Osteoblast (primary cell): ENCODE measurements at regions not wholly inside any gene's neighbourhood (a gene's known extent, or its start where the extent isn't known, plus 50 kb on each side); places are given as distances from the start of the nearest gene placed in this dataset.

Experiments used
- DNase-seq: peaks from one replicate; pipeline ENCODE4 v3.0.0; 2011; ENCODE audit warnings: low spot score, mixed read lengths; ENCODE audit not compliant: insufficient read length; ENCODE audit errors: missing footprints
- H2AFZ ChIP-seq: 2 replicates; pipeline ENCODE4 v1.6.0; 2011; ENCODE audit warnings: mild to moderate bottlenecking, low read length
- H3K27ac ChIP-seq: 2 replicates; pipeline ENCODE4 v1.5.1; 2011; ENCODE audit warnings: mild to moderate bottlenecking, low read depth, low read length, moderate library complexity
- H3K27me3 ChIP-seq: 2 replicates; pipeline ENCODE4 v1.6.0; 2012; ENCODE audit warnings: mild to moderate bottlenecking, control low read depth, inconsistent platforms, low read length, moderate library complexity; ENCODE audit not compliant: insufficient read depth
- H3K36me3 ChIP-seq: 2 replicates; pipeline ENCODE4 v1.5.1; 2011; ENCODE audit warnings: mild to moderate bottlenecking, low read length, control low read depth, moderate library complexity; ENCODE audit not compliant: insufficient read depth
- H3K4me1 ChIP-seq: 2 replicates; pipeline ENCODE4 v1.5.1; 2011; ENCODE audit warnings: mild to moderate bottlenecking, low read length, control low read depth, moderate library complexity; ENCODE audit not compliant: insufficient read depth
- H3K4me2 ChIP-seq: 2 replicates; pipeline ENCODE4 v1.6.0; 2011; ENCODE audit warnings: mild to moderate bottlenecking, low read length; ENCODE audit not compliant: insufficient read depth
- H3K4me3 ChIP-seq: fragments of 200-600 bp; sonication (generic); 3 replicates; pipeline ENCODE4 v1.5.1; 2012; ENCODE audit warnings: mild to moderate bottlenecking, low read length, inconsistent platforms; ENCODE audit not compliant: insufficient read depth
- H3K79me2 ChIP-seq: 2 replicates; pipeline ENCODE4 v1.6.0; 2012; ENCODE audit warnings: mild to moderate bottlenecking, low read length, control low read depth, inconsistent platforms; ENCODE audit not compliant: insufficient read depth
- H3K9me3 ChIP-seq: 2 replicates; pipeline ENCODE4 v1.5.1; 2011; ENCODE audit warnings: low read depth, low read length, control low read depth
- H4K20me1 ChIP-seq: 2 replicates; pipeline ENCODE4 v1.6.0; 2012; ENCODE audit warnings: mild to moderate bottlenecking, low read length, control low read depth; ENCODE audit not compliant: insufficient read depth
- TF ChIP-seq, protein P1 (sequence below): IDR thresholded peaks from 2 replicates; pipeline ENCODE4 v1.5.1; 2011; ENCODE audit warnings: mild to moderate bottlenecking, low read depth, low read length, moderate library complexity; ENCODE audit errors: extremely low read depth

DNA sequence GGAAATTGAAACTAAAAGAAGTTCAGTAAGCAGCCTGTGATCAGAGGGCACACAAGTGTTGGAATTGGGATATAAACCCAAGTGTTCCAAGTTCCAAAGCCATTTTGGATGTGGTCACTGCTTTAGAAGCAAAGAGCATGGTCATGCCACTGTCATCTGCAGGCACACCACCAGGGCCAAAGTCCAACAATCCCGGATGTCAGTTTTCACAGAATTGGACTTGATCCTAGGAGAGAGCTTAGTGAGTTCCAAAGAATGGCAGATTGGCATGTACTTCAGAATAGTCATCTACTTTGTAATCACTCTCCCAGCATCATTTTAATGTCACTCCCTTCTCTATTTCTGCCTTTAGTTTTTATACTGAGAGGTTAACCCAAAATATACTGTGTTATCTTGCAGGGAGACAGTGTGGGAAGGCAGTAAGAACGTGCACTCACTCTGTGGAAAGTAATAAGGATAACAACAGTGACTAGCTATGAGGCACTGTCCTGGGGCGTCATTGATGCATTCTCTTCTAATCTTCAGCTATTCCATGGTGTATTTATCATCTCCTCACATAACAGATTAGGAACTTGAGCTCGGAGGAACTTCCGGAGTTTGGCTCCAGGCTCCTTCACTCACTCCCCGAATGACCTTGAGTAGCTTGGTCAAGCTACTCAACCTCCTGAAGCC, 388.0 kb downstream of the ACTL7B start:
- Histone ChIP-seq H3K4me3 (no peak overlapping the region), H3K4me2 (peak overlapping the region; percentile 55)

DNA sequence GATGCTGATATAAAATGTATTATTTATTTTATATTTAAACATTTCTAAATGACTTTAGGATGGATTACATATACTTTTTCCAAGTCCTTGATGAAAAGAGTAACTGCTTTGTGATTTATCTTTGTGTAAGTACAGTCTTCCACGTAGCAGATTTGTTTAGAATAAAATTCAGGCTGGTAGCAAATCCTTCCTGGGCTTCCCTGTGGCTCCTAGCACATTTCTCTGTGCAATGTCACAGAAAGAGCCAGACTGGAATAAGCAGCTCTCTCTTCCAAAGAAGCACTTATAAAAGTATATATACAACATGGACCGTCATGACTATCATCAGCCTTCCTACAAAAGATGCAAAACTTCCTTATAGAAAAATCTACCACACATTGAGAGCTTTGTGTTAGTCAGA, 388.6 kb downstream of the ACTL7B start:
- peaks cover 42% of the 10 kb centered on the region for H3K4me1 ChIP-seq
- no peaks in the 10 kb centered on the region for H3K27me3 ChIP-seq
- peak overlapping the region; percentile 55 for H3K4me2 ChIP-seq

More for the DNA sequence above, 388.0 kb downstream of the ACTL7B start:
- H3K27me3 ChIP-seq = no peaks in the 10 kb centered on the region
- no peaks in the 10 kb centered on the region for H3K9me3 ChIP-seq
- no peak for DNase-seq
- no peak overlapping the region for H2AFZ ChIP-seq
- no peaks in the 10 kb centered on the region for H3K79me2 ChIP-seq
- no peaks in the 10 kb centered on the region for H3K36me3 ChIP-seq
- peaks cover 43% of the 10 kb centered on the region for H3K4me1 ChIP-seq
- no peaks in the 10 kb centered on the region for H4K20me1 ChIP-seq
- peak overlapping the region; percentile 80 for H3K27ac ChIP-seq
- TF ChIP-seq, protein P1, sequence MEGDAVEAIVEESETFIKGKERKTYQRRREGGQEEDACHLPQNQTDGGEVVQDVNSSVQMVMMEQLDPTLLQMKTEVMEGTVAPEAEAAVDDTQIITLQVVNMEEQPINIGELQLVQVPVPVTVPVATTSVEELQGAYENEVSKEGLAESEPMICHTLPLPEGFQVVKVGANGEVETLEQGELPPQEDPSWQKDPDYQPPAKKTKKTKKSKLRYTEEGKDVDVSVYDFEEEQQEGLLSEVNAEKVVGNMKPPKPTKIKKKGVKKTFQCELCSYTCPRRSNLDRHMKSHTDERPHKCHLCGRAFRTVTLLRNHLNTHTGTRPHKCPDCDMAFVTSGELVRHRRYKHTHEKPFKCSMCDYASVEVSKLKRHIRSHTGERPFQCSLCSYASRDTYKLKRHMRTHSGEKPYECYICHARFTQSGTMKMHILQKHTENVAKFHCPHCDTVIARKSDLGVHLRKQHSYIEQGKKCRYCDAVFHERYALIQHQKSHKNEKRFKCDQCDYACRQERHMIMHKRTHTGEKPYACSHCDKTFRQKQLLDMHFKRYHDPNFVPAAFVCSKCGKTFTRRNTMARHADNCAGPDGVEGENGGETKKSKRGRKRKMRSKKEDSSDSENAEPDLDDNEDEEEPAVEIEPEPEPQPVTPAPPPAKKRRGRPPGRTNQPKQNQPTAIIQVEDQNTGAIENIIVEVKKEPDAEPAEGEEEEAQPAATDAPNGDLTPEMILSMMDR = no peak

DNA sequence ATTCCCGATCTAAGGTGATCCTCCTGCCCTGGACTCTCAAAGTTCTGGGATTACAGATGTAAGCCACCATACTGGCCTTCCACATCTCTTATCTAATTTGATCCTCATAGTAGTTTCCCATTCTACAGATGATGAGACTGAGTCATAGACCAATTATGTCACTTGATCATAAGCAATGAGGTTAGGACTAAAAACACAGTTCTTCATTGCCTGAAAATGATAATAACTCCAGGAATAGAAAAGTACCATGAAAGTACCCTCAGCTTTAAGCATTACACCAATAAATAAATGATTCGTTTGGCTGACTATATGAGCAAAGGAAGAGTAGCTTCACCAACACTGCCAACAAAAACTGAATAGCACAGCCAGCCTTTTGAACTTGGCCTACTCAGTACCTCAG, 389.5 kb downstream of the ACTL7B start:
- H3K36me3 ChIP-seq = no peaks in the 10 kb centered on the region
- H3K9me3 ChIP-seq = no peaks in the 10 kb centered on the region
- H3K4me2 ChIP-seq = no peak overlapping the region
- TF ChIP-seq, protein P1 = no peak
- DNase-seq = no peak
- H2AFZ ChIP-seq = no peak overlapping the region
- no peak overlapping the region for H3K4me3 ChIP-seq
- H3K4me1 ChIP-seq = peaks cover 42% of the 10 kb centered on the region
- no peaks in the 10 kb centered on the region for H3K79me2 ChIP-seq
- no peaks in the 10 kb centered on the region for H3K27me3 ChIP-seq
- no peaks in the 10 kb centered on the region for H4K20me1 ChIP-seq
- peak overlapping the region; percentile 80 for H3K27ac ChIP-seq

More for the DNA sequence above, 388.6 kb downstream of the ACTL7B start:
- Histone ChIP-seq H4K20me1 (no peaks in the 10 kb centered on the region), H3K4me3 (no peak overlapping the region), H2AFZ (no peak overlapping the region), H3K27ac (peak overlapping the region; percentile 80), H3K36me3 (no peaks in the 10 kb centered on the region), H3K9me3 (no peaks in the 10 kb centered on the region), H3K79me2 (no peaks in the 10 kb centered on the region)
- DNase-seq = no peak
- TF ChIP-seq, protein P1 = no peak

DNA sequence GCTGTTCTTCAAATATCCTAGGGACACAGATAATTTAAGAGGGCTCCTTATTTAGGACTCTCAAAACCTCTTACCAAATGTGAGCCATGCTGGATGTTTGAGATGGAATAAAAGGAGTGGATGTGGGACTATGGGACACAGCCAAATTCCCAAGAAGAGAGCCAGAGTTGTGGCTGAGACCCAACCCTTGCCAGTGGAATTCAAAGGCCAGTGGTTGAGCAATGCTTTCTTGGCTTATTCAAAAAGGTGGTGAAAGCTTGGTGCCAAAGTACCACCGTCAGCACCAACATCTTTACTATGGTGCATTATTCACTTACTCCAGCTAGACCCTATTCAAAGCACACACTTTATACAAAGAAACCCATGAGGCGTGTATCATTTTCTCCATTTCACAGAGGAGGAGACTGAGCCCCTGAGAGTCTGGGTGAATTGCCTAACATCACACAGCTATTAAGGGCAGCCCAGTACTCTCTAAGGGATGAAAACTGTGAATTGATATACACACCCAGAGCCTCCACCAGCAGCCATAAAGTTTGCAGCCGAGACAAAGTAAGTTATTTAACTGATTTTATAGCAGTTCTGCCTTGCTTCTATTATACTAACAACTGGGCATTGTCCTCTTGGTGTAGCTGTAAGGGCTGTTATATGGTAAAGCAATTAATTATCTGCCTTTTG, 391.7 kb downstream of the ACTL7B start:
- no peak overlapping the region for H3K27ac ChIP-seq
- no peaks in the 10 kb centered on the region for H3K27me3 ChIP-seq
- DNase-seq = no peak
- H3K4me3 ChIP-seq = no peak overlapping the region
- no peaks in the 10 kb centered on the region for H4K20me1 ChIP-seq
- H2AFZ ChIP-seq = no peak overlapping the region
- H3K4me2 ChIP-seq = no peak overlapping the region
- H3K36me3 ChIP-seq = no peaks in the 10 kb centered on the region
- no peaks in the 10 kb centered on the region for H3K9me3 ChIP-seq
- H3K4me1 ChIP-seq = peaks cover 30% of the 10 kb centered on the region
- no peaks in the 10 kb centered on the region for H3K79me2 ChIP-seq
- TF ChIP-seq, protein P1 = no peak
